ENCODE measurements at regions not wholly inside any gene's neighbourhood (a gene's known extent, or its start where the extent isn't known, plus 50 kb on each side); places are given as distances from the start of the nearest gene placed in this dataset.
A peak's percentile ranks its signal among the peaks of the same experiment; 100 is the strongest.

DNA sequence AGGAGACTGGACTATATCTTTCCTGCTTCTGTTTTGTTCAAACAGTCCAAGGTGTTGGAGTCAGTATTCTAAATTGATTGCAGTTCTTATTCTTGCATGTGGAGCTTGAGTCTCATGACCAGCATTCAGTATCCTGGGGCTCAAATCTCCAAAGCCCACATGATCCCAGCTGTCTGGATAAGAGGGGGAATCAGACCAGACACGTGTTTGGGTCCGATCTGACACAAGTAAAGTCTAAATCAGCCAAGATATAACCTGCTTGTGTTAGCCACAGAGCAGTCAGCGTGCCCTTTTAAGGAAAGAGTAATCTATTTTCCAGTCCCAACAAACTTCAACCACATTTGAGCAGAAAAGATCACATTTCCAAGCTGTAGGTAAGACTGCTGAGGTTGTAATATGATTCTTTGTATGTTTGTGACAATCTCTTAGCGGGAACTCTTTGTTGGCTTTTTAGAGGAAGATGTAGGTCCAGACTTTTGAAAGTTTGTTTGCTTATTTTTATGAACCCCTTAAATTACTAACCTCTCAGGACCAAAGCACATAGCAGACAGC lies 334.6 kb downstream of the SLC4A3 start:
- DNase-seq, result no peak

DNA sequence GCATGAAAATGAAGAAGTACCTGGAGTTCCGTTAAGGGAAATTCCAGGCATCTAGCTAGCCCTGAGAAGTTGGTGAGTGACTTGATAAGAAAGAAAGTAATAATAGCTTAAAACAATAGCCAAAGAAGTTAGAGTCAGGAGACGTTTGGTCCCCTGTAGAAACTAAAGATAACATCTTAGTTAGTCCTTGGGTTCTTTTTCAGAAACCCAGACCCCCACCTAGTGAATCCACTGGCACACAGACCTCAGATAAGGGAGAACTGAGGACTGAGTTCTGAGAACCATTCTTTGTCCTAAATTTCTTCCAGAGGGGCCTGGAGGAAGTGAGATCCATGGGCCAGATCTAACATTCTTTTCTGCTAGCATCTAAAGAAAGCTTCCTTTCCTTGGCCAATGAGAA lies 335.4 kb downstream of the SLC4A3 start:
- no peak for DNase-seq

DNA sequence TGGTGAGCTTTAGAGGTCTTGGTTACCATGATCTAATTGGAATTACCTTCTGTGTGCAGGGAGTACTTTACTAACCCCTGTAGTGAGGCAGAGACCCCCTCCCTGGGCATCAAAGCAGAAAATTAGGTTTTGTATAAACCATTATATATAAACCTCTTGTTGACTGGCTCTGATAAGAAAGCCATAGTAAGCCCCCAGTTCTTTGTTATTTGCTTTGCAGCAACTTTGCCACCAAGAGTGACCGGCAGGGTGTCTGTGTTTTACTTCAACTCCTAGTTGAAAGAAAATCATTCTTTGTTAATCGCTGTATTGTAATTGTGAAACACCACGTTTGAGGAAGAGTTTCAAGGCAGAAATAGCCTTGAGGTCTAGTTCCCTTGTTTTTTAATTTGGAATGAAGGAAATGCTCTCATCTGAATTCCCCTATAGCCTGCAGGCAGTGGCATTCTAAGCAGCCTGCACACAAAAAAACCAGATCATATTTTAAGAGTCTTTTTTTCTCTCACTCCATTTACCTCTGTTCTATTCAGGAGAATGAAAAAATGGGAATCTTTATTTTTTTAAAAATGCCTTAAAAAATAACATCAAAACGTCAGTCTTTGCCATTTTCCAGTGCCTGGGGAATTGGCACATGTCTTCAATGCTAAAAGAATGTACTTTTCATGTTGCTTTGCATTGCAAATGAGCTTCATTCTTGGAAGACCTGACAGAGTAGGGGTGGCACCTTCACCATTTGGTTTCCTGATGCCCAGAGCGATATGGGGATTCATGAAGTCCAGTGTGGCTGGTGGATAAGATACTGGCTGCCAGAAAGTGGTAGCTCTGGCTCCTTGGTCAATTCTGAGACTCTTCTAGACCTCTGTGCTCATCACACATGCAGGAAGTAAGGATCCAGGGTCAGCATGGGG lies 338.1 kb downstream of the SLC4A3 start:
- no peak for DNase-seq

DNA sequence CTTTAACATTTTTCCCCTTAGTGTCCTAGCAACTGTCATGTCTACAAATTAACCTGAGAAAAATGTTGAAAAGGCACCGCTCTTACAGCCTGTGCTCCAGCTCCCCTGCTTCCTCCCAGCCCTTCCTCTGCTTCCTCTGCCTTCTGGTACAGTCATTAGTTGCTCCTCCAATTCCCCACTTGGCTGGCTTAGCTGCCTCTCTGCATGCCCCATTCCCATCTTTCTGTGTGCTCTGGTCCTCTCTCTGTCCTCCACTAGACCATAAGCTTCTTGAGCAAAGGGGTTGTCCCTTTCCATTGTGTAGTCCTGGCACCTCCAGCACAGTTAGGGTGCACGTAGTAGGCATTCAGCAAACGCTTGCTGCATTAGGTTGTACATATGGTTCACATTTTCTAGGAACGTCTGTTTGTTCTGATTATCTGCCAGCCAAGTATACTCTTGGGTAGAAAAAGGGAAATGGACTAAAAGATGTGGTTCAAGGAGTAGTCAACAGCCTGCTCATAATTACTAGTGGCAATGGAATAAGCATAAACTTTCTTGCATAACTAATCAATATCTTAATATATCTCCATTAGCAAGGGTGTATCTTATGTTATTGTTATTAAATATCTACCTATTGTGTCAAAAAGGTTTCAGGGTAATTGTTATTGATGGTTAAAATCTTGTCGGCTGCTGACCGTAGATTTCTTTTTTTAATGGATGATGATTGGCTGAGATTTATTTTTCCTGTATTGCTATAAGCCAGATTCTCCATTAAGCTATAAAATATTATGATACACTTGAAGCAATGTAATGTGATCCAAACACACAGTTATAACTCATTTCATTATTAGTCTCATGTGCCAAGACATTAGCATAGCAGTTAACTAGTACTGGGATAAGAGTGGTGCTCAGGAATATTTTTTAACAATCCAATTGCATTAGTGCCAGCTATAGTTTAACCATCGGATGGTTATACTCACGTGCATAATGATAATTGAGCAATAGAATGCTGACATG lies 340.1 kb downstream of the SLC4A3 start:
- peak; percentile 37 for DNase-seq

DNA sequence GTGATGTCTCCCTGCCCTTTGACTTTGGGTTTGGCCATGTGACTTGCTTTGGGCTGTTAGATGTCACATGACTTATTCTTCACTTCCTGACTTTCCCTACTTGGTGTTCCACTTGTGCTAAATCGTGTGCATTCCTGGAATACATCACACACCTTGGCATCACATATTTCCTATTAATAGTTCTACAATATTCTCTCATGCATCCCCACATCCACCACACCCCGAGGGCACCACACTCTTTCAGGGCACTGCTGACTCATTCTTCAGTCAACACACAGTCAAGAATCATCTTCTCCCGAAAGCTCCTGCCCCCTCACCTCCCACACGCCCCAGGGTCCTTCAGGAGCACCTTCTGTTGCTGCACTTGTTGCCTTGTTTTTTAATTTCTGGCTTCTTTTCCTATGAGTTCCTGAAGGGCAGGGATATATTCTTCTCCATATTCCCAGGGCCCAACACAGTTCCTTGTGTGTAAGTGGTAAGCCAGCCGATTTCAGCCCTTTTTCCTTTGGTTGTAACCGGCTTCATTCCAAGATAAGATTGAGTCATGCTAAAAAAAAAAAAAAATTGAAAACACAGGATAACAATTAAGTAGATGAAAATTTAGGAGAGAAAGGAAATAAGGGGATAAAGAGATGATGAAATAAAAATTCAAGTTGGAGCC lies 341.4 kb downstream of the SLC4A3 start:
- DNase-seq, result no peak

DNA sequence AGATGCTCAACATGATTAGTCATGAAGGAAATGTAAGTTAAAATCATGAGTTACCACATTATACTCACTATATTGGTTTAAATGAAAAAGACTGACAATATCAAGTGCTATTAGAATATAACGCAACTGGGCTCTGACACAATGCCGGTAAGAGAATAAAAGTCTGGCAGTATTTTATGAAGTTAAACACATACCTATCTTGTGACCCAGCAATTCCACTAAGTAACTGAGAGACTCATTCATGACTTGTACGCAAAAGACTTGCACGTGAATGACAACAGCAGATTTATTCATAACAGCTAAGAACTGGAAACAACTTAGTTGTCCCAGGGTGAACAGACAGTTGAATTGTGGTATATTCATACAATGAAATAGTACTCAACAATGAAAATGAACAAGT lies 342.1 kb downstream of the SLC4A3 start:
- no peak for DNase-seq

DNA sequence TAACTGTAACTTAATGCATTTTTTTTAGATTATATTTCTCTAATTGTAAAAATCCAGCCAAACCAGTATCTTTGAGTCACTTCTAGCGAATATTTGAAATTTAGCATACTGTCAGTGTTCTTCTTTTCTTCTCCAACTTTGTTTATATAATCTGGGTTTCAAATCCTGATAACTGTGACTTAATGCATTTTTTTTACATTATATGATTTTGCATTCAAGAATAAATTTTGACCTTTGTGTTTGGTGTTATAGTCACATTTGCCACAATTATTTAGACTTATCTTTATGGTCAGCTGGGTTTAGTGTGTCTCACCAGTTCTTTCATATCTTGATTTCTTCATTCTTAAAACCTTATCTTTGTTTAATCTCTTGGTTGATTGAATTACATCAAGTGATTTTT lies 345.7 kb downstream of the SLC4A3 start:
- DNase-seq, result no peak

DNA sequence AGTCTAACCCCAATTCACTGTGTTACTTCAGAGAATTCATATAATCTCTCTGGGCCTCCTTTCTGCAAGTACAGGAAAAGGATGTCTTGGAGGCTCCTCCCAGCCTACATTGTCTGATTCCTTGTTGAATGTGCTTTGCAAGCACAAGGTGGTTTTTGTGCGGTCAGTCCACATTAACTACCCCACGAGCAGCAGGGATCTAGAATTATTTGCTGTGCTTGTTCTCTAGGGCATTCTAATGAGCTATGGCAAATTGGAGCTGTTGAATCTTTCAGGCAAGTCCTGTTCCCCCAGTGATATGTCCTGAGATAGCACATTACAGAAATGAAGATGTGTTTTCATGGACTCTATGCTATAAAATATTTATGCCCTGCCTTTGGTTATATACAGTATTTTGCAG lies 349.4 kb downstream of the SLC4A3 start:
- DNase-seq, result no peak

DNA sequence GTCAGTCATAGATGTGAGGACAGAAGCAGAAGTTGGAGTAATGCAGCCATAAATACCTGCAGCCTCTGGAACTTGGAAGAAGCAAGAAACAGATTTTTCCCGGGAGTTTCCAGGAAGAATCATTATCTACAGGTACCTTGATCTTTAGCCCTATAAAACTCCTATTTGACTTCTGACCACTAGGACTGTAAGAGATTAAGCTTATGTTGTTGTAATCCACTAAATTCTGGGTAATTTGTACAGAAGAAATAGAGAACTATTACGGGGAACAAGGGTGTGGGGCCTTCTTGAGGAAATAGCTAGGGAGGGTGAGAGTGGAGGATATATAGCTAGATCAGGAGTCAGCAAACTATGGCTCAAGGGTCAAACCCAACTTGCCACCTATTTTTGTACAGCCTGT lies 353.2 kb downstream of the SLC4A3 start:
- DNase-seq, result no peak

DNA sequence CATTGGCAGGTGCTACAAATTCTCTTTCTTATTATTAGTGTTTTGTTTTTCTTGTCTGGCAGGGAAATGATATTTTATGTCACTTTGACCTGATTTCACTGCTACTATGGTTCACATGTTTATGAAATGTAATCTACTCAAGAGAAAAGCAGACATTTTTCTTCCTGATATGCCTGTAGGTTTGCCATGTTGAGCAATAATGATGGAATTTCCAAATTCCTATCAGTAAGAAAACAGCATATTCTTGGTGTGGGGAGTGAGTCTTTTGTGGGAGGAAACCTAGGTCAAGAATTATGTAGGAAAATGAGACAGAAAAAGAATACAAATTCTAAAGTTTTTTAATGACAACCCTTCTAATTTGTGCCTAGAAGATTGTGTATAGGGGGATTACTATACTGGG lies 356.4 kb downstream of the SLC4A3 start:
- no peak for DNase-seq

DNA sequence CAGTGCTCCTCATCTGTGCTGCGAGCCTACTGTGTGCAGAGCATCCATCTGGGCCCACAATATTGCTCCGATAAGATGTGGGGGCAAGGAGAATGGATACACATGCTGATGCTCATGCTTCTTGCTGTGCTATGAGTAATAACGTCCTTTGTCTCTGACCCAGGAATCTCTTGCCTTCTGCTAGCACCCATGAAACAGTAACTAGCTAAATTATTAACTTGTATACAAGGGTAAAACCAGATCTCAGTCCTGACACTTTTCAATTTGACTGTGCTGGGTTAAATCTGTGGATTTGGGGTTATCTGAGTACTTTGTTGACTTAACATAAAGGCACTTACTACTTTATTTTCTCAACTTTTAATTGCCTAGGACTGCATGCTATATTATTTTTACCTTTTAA lies 357.6 kb downstream of the SLC4A3 start:
- DNase-seq, result no peak

DNA sequence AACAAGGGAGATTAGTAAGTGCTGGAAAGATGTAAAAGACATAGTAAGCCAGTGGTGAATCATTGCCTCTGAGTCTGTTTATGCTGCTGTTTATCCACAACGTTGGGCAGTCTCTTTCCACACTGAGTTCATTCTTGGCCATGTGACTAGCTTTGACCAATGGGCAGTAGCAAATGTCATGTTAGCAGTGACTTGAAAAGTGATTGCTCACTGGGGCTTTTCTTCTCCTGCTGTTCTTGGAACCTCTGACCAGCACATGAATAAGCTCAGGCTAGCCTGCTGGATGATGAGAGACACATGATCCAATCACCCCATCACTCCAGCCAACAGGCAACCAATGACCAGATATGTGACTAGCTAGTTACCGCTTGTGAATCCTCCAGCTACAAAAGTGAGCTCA lies 360.4 kb downstream of the SLC4A3 start:
- no peak for DNase-seq

DNA sequence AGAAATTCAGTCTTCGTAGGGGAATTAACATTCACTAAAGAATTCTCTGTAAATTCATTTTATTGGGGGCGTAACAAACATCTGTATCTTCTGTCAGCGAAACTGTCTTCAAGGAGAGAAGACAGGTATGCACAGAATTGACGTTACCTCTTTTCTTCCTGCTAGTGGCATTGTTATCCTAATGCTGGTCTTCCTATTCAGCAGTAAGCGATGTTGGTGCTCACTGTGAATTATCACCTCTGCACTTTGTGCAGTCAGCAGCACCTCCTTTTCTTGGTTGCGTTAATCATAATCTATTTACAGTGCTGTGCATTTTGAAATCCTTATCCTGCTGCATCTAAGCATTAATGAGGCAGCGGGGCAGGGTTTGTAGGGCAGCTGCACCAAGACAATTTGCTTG lies 362.3 kb downstream of the SLC4A3 start:
- no peak for DNase-seq

DNA sequence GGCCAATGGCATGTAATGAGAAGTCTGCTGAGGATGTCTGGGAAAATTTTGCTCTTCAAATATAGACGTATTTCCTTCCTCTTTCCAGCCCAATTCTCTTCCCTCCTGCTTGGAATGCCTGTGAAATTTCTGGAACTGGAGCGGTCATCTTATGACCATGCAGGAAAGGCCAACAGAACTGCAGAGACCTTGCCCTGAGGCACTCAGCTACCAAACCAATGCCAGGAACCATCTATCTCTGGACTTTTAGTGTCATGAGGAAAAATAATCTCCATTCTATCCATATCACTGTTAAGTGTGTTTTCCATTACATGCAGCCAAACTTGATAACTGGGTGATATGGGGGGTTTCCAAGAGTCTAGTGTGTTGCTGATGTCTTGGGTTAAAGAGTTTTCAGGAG lies 363.7 kb downstream of the SLC4A3 start:
- DNase-seq, result no peak

DNA sequence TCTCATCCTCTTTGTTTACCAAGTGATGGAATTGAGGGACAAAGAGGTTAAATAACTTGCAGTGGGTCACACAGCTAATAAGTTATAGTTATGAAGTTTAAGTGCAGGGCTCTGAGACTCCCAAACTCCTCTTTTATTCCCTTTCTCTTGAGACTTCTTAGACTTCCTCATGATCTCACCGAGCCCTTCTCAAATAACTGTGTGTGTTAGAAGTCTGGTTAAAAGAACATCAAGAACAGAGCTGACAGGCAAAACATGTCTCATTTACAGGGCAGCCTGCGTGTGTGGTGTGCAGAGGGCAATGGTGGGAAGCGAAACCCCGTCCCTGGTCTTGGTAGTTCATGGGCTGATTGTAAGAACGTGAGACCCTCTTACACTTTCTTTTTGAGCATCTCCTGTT lies 368.0 kb downstream of the SLC4A3 start:
- DNase-seq, result no peak

DNA sequence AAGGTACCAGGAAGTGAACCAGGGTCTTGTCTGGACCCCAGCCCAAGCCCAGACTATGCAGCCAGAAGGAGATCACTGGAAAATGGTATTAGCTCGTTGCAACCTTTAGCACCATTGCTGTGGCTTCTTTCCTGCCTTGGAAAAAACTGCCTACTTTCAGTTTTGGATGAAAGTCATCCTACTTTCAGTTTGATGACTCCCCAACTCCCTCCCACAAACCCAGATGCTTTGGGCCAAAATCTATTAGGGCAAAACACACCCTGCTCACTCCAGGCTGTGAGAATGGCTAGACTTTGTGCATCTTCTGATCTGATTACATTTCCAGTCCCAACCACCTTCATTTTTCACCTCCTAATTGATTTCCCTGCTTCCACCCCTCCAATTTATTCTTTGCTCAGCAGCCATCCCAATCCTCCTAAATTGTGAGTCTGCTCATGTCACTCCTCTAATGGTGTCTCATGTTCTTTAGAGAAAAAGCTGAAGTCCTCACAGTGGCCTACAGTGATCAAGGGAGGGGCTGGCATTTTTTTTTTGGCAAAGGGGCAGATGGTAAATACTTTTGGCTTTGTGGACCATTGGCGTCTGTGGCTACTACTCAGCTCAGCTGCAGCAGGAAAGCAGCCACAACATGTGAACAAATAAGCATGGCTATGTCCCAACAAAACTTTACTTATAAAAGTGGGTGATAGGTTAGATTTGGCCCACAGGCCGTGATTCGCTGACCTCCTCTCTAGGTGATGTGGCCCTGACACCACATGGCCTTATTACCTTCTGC lies 368.7 kb downstream of the SLC4A3 start:
- DNase-seq, result no peak

DNA sequence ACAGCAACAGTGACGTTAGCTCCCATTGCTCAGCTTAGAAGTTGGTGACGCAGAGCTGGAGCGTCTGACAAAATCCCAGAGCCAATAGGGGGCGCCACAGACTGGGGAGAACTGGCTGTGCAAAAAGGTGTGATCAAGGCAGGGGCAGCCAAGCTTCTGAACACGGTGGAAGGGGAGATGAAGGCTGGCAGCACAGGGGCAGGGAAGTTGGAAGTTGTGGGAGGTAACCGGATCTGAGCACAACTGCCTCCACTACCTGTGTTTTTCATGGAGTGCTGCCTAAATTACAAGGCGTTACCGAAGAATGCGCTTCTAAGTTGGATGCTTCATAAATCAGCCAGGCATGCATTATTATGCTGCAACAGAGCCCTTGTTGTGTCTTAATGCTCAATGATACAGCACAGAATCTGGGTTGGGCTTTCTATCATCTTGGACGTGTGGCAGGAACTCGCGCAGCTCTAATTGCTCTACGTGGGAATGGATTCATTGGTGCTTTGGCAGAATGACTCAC lies 370.0 kb downstream of the SLC4A3 start:
- DNase-seq, result no peak

DNA sequence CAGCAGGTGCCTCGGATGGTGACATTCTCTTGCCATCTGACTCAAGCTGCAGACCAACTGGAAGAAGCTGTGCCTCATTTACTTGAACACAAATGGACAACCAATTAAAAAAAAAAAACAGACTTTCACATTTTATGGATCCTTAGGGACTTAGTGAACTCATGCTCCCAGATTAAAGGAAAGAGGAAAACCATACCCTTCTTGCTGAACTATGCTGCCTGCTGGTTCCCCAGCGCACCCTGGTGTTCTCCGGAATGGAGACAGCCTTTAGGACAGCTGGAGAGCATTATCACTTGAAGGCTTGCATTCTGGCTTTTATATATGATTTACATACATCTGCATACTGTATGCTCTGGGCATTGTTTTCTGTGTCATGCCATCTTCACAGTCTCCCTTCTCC lies 370.7 kb downstream of the SLC4A3 start:
- peak; percentile 72 for DNase-seq

DNA sequence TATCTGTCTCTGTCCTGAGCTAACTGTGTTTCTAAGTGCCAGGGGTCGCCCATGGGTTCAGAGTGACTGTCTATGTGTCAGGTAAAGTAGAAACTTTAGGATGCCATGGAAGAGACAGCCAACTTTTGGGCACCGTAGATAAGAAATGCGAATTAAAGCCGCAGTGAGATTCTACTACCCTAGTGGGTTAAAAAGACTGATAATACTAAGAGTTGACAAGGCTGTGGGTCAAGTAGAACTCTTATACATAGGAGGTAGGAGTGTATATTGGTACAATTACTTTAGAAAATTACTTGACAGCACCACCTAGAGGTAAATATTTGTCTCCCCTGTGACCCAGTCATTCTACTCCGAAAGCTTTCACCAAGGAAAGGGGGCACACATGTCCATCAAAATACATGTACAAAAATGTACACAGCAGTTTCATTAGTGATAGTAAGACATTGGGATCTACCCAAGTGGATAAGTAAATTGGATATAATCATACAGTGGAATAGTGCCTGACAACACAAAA lies 371.3 kb downstream of the SLC4A3 start:
- DNase-seq, result no peak

DNA sequence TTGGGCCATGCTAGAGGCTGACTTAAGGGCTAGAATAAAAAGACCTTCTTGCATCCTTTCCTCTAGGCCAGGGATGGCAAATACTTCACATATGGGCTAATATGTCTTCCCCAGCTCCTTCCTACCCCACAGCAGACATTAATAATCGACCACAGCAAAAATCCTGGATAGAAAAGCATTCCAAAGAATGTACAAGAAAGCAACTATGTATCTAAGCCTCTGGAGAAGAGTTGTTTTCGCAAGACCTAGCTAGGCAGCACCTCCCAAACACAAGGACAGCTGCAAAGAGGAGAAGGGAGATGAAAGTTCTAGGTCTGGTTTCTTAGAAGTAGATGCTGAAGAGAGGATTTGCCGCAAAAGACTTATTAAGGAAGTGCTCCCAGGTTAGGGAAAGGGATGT lies 372.6 kb downstream of the SLC4A3 start:
- DNase-seq, result no peak

DNA sequence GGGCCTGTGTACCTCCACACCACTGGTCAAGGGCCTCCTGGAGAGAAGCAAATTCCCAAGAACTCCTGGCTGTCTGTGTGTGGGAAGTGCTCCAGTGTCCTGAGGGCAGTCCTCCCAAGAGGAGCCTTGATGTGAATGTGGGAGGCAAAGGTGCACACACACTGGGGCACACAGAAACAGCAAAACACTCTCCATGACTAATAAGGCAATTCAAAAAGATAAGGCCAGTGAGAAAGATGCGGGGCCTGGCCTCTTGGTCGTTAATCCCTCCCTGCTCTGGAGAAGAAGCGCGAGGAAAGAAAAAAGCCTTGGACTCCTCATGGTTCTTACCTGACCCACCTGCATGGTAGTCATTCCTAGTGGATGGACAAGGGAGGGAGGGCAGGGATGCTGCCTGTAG lies 373.2 kb downstream of the SLC4A3 start:
- no peak for DNase-seq
